Cardiac fibroblast (primary cell): ENCODE measurements at regions not wholly inside any gene's neighbourhood (a gene's known extent, or its start where the extent isn't known, plus 50 kb on each side); places are given as distances from the start of the nearest gene placed in this dataset.
"Not testable (repeated sequence)": the region's sequence is repeated elsewhere in the genome, so short reads cannot be mapped to it uniquely, and the experiment has no call there.

Source experiments
- DNase-seq, 2 donors: peaks; one replicate each; pipeline versions ENCODE4 v3.0.0 to v3.0.0-alpha.2; 2010; ENCODE audit warnings: low read depth in 2 of 2
- H3K4me3 ChIP-seq, 2 donors: replicated peaks in 1 of 2; 1 replicate in 1 of 2; 2 replicates in 1 of 2; pipeline ENCODE4 v1.5.1; 2011; ENCODE audit warnings: low read depth in 2 of 2, low read length in 2 of 2, mild to moderate bottlenecking in 2 of 2, moderate library complexity in 1 of 2
- TF ChIP-seq, protein P1 (sequence below): IDR thresholded peaks from one replicate; pipeline ENCODE4 v1.5.1; 2011; ENCODE audit warnings: low read depth, mild to moderate bottlenecking, low read length, inconsistent platforms

DNA sequence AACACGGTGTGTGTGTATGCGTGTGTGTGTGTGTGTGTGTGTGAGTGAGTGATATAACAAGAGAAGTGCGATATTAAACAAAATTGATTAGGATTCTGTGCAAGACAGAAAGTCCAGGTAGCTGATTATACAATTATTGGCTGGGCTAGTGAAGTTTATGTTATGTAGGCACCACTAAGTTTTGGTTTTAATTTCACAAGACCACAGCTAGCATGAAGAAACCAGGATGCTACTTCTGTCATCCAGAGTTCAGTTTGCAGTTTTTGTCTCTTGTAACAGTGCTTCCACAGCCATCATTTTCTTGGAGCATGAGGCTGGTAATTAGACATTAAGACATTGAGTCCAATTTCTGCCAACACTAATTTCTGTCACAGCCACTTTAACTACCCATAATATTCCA lies 1590.2 kb upstream of the B3GALT2 start:
- TF ChIP-seq, protein P1, sequence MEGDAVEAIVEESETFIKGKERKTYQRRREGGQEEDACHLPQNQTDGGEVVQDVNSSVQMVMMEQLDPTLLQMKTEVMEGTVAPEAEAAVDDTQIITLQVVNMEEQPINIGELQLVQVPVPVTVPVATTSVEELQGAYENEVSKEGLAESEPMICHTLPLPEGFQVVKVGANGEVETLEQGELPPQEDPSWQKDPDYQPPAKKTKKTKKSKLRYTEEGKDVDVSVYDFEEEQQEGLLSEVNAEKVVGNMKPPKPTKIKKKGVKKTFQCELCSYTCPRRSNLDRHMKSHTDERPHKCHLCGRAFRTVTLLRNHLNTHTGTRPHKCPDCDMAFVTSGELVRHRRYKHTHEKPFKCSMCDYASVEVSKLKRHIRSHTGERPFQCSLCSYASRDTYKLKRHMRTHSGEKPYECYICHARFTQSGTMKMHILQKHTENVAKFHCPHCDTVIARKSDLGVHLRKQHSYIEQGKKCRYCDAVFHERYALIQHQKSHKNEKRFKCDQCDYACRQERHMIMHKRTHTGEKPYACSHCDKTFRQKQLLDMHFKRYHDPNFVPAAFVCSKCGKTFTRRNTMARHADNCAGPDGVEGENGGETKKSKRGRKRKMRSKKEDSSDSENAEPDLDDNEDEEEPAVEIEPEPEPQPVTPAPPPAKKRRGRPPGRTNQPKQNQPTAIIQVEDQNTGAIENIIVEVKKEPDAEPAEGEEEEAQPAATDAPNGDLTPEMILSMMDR = no peak
- H3K4me3 ChIP-seq = no peak overlapping the region
- DNase-seq = no peak

DNA sequence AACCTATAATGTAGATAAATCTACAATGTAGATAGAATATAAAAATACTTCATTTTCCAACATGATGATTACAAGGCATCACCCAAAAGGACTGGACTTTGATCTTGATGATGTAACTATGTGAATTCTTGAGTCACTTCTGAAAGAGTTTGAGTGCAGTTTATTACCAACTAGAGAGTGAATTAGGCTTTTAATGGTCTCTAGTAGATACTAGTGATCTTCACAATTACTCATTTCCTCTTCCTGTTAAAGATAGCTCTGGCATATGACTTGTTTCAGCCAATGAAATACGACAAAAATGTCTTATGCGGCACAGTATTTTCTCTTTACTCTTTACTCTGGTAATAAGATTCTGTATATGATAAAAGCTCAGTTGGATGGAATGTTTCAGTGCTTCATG lies 1588.1 kb upstream of the B3GALT2 start:
- no peak overlapping the region for H3K4me3 ChIP-seq
- TF ChIP-seq, protein P1 = no peak
- DNase-seq = no peak

DNA sequence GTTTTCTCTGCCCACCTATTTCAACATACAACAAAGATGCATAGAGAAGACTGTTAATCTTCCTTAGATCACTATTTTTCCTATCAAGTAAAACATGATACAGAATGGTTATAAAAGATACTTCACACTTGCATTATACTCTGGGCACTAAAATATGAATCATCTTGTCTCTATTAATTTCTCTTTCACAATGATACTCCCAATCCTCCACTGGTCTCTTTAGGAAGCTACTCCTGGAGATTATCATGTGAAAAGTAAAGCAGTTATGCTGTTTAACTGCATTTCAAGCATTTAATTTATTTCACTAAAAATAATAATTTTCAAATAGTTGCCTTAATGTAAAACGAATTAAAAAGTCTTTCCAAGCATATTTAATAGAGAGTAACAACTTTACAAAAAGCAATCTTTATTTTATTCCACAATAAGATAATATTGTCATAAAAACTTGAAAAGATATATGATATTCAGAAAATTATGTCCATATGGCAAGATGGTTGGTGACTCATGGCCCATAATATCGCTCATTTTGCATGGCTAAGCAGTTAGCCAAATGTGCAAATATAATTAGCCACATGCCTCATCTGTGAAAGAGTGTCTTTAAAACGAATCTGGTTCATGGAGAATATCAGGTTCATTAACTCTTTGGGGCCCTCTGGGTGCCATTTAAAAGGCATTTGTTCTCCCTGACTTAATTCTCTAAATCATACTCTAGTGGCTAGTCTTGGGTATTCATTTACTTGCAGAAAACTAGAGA lies 1569.0 kb upstream of the B3GALT2 start:
- TF ChIP-seq, protein P1 = no peak
- DNase-seq = no peak
- no peak overlapping the region for H3K4me3 ChIP-seq

DNA sequence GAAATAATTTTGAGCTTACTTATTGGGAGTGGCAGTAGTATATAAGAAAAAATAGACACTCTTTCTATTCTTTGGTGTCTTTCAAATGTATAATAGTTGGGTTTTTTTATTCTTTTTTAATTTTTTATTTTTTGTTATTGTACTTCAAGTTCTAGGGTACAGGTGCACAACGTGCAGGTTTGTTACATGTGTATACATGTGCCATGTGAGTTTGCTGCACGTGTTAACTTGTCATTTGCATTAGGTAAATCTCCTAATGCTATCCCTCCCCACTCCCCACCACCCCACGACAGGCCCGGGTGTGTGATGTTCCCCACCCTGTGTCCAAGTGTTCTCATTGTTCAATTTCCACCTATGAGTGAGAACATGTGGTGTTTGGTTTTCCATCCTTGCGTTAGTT lies 1552.4 kb upstream of the B3GALT2 start:
- DNase-seq = not testable (repeated sequence)

DNA sequence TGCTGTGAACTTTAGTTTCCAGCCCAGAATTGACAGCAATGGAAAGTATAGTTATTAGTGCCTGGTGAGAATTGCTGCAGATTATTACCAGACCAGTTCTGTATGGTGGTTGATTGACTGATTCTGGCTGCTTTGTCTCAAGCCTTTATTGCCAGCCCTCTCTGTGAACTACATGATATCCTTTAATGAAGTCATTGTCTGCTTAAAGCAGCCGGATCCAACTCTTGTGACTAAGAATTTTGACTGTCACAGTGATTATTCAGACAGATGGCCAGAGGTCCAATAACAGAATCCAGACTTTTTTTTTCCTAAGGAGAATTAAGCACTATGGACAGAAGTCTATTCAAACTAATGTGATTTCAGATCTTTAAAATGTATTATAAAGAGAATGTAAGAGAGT lies 1548.6 kb upstream of the B3GALT2 start:
- TF ChIP-seq, protein P1 = no peak
- no peak for DNase-seq
- H3K4me3 ChIP-seq = no peak overlapping the region

More for the DNA sequence above, 1552.4 kb upstream of the B3GALT2 start:
- H3K4me3 ChIP-seq = not testable (repeated sequence)

DNA sequence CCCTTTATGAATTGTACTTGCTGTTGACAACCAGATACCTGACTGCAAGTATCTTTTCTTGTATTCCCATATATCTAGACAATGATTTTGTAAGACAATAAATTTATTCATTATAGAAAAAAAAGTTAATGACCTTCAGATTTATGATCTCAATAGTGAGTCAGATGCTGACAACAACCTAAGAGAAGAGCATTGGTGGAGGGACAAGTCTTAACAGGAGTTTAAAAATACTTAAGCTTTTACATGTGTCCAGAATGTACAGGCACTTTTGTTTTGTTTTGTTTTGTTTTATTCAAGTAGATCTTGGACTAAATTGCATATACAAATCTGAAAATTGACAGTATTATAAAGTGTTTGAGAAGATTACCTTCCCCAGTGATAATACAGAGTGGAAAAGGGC lies 1544.6 kb upstream of the B3GALT2 start:
- H3K4me3 ChIP-seq = no peak overlapping the region
- DNase-seq = no peak
- TF ChIP-seq, protein P1 = no peak

DNA sequence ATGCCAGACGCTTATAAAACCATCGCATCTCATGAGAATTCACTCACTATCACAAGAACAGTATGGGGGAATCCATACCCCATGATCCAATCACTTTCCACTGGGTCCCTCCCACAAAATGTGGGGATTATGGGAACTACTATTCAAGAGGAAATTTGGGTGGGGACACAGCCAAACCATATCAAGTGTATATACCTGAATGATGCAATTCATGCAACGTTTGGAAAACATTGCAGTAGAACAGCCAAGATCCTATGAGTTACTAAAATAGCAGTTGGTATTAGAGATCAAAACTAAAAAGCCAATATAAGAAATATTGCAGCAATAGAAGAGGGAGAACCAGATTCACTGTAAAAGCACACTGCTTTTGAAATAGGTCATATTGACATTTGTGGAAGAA lies 1543.9 kb upstream of the B3GALT2 start:
- no peak overlapping the region for H3K4me3 ChIP-seq

More for the DNA sequence above, 1543.9 kb upstream of the B3GALT2 start:
- no peak for DNase-seq
- TF ChIP-seq, protein P1 = no peak
